ENCODE measurements at regions not wholly inside any gene's neighbourhood (a gene's known extent, or its start where the extent isn't known, plus 50 kb on each side); places are given as distances from the start of the nearest gene placed in this dataset.
"Not testable (repeated sequence)": the region's sequence is repeated elsewhere in the genome, so short reads cannot be mapped to it uniquely, and the experiment has no call there.

GRCh38 chr1:189970331-189971230, 507.1 kb downstream of the BRINP3 start:
- DNase-seq (ENCODE audit: low read depth), result no peak

GRCh38 chr1:189971656-189972055, 506.0 kb downstream of the BRINP3 start:
- DNase-seq (ENCODE audit: low read depth), result no peak

- DNase-seq (ENCODE audit: low read depth), result no peak
Observed at GRCh38 chr1:189977184-189977583, 500.5 kb downstream of the BRINP3 start.

- no peak for DNase-seq (ENCODE audit: low read depth)
Observed at GRCh38 chr1:189983166-189983890, 494.3 kb downstream of the BRINP3 start.

- DNase-seq (ENCODE audit: low read depth), result no peak
Observed at GRCh38 chr1:189986516-189986915, 491.1 kb downstream of the BRINP3 start.

- no peak for DNase-seq (ENCODE audit: low read depth)
Observed at GRCh38 chr1:189987509-189987908, 490.2 kb downstream of the BRINP3 start.

- DNase-seq (ENCODE audit: low read depth), result no peak
Observed at GRCh38 chr1:189992856-189993255, 484.8 kb downstream of the BRINP3 start.

- DNase-seq (ENCODE audit: low read depth), result no peak
Observed at GRCh38 chr1:190000365-190000872, 477.2 kb downstream of the BRINP3 start.

GRCh38 chr1:190001187-190001586, 476.5 kb downstream of the BRINP3 start:
- DNase-seq (ENCODE audit: low read depth), result no peak

- no peak for DNase-seq (ENCODE audit: low read depth)
Observed at GRCh38 chr1:190003376-190003775, 474.3 kb downstream of the BRINP3 start.

- no peak for DNase-seq (ENCODE audit: low read depth)
Observed at GRCh38 chr1:190011585-190011984, 466.1 kb downstream of the BRINP3 start.

- not testable (repeated sequence) for DNase-seq (ENCODE audit: low read depth)
Observed at GRCh38 chr1:190019151-190019550, 458.5 kb downstream of the BRINP3 start.

GRCh38 chr1:190019717-190020116, 457.9 kb downstream of the BRINP3 start:
- DNase-seq (ENCODE audit: low read depth), result peak; percentile 0

GRCh38 chr1:190022709-190023108, 455.0 kb downstream of the BRINP3 start:
- peak; percentile 13 for DNase-seq (ENCODE audit: low read depth)

GRCh38 chr1:190029441-190029840, 448.2 kb downstream of the BRINP3 start:
- DNase-seq (ENCODE audit: low read depth), result no peak

GRCh38 chr1:190043655-190044054, 434.0 kb downstream of the BRINP3 start:
- no peak for DNase-seq (ENCODE audit: low read depth)

- DNase-seq (ENCODE audit: low read depth), result no peak
Observed at GRCh38 chr1:190046231-190046630, 431.4 kb downstream of the BRINP3 start.

All from RPMI7951 (cell line).